GM23248 (cell line): ENCODE measurements at regions not wholly inside any gene's neighbourhood (a gene's known extent, or its start where the extent isn't known, plus 50 kb on each side); places are given as distances from the start of the nearest gene placed in this dataset.

ENCODE experiments used
- DNase-seq: peaks from one replicate; pipeline ENCODE4 v3.0.0-alpha.2; 2015
- H2AFZ ChIP-seq: fragments of 200-600 bp; sonication (generic); 2 replicates; pipeline ENCODE4 v1.6.1; 2016; ENCODE audit warnings: antibody characterized with exemption
- H3F3A ChIP-seq: fragments of 200-600 bp; sonication (generic); 2 replicates; pipeline ENCODE4 v1.6.1; 2016; ENCODE audit warnings: mild to moderate bottlenecking, antibody characterized with exemption, mixed run types; ENCODE audit not compliant: insufficient read depth
- H3K27ac ChIP-seq: fragments of 200-600 bp; sonication (generic); 2 replicates; pipeline ENCODE4 v1.5.1; 2016; ENCODE audit warnings: mild to moderate bottlenecking
- H3K27me3 ChIP-seq: fragments of 200-600 bp; sonication (generic); replicated peaks from 2 replicates; pipeline ENCODE4 v1.6.1; 2016; ENCODE audit warnings: mild to moderate bottlenecking; ENCODE audit not compliant: insufficient read depth
- H3K36me3 ChIP-seq: fragments of 200-600 bp; sonication (generic); 2 replicates; pipeline ENCODE4 v1.6.1; 2016; ENCODE audit warnings: low read depth, mild to moderate bottlenecking
- H3K4me1 ChIP-seq: fragments of 200-600 bp; sonication (generic); 2 replicates; pipeline ENCODE4 v1.6.1; 2016; ENCODE audit warnings: mild to moderate bottlenecking; ENCODE audit not compliant: insufficient read depth
- H3K4me2 ChIP-seq: fragments of 200-600 bp; sonication (generic); one replicate; pipeline ENCODE4 v1.6.1; 2016; ENCODE audit warnings: mild to moderate bottlenecking; ENCODE audit not compliant: unreplicated experiment
- H3K4me3 ChIP-seq: fragments of 200-600 bp; sonication (generic); 2 replicates; pipeline ENCODE4 v1.5.1; 2016; ENCODE audit warnings: mild to moderate bottlenecking
- H3K79me2 ChIP-seq: fragments of 200-600 bp; sonication (generic); 2 replicates; pipeline ENCODE4 v1.6.1; 2016; ENCODE audit warnings: mild to moderate bottlenecking; ENCODE audit not compliant: insufficient read depth
- H3K9ac ChIP-seq: fragments of 200-600 bp; sonication (generic); 2 replicates; pipeline ENCODE4 v1.6.1; 2016; ENCODE audit warnings: mild to moderate bottlenecking
- H3K9me2 ChIP-seq: fragments of 200-600 bp; sonication (generic); 2 replicates; pipeline ENCODE4 v1.6.1; 2016; ENCODE audit warnings: mixed run types, mild to moderate bottlenecking, moderate library complexity; ENCODE audit not compliant: insufficient read depth
- H3K9me3 ChIP-seq: fragments of 200-600 bp; sonication (generic); one replicate; pipeline ENCODE4 v1.6.1; 2017; ENCODE audit warnings: low read depth
- H4K20me1 ChIP-seq: fragments of 200-600 bp; sonication (generic); 2 replicates; pipeline ENCODE4 v1.6.0; 2016; ENCODE audit not compliant: insufficient read depth
- EZH2 ChIP-seq: fragments of 200-600 bp; sonication (generic); IDR thresholded peaks from 2 replicates; pipeline ENCODE4 v1.6.1; 2018; ENCODE audit warnings: antibody characterized with exemption, mild to moderate bottlenecking; ENCODE audit not compliant: insufficient read depth, poor library complexity, severe bottlenecking
- EZH2phosphoT487 ChIP-seq: fragments of 200-600 bp; sonication (generic); IDR thresholded peaks from 2 replicates; pipeline ENCODE4 v1.6.1; 2018; ENCODE audit warnings: antibody characterized with exemption, moderate library complexity, mild to moderate bottlenecking, low read depth; ENCODE audit not compliant: insufficient read depth
- WGBS, 2 experiments: methylation state at CpG; one replicate each; pipeline ENCODE4 v1.1.6; 2015 to 2017; ENCODE audit warnings: low lambda C conversion rate in 2 of 2, low coverage in 1 of 2; ENCODE audit errors: missing lambda C conversion rate in 2 of 2; 5-methylcytosine and 5-hydroxymethylcytosine counted together
- in situ Hi-C: fragments of 300-500 bp; cut with MboI; formaldehyde crosslinking; loops from 2 replicates; pipeline ENCODE4 v1.15.0; 2020

DNA sequence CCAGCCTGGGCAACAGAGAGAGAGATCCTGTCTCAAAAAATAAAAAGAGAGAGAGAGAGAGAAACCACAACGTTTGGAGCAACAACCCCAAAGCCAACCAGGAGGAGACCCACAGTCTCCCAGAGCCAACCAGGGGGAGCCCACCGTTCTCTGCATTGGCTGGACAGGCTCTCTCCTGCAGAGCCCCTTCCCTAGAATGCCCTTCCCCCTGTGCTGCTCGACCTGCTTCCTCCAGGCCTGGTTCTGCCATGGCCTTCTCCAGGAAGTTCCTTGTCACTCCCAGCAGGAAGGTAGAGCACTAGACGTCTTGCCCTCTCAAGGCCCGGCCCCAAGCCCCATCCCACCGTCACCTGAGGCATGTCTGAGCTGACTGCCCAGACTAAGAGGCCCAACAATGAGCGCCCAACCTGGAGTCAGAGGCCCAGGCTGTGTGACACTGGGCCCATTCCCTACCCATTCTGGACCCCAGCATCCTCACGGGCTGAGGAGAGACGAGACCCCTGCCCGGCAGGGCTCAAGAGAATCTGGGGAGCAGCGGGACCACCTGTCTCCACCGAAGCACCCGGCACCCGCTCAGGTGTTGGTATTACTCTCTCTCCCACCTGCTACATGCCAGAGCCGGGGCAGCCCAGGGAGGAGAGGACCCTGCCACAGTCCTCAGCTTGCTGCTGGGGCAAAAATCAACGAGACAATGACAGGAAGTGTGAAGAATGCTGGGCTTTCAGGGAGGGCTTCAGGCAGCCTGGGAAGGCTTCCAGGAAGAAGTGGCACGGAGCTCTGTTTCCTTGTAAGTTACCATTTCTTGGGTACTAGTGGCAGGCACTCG is 61.2 kb downstream of the DIO3 start:
- Histone ChIP-seq H2AFZ (no peak overlapping the region), H4K20me1 (no peaks in the 10 kb centered on the region), H3K36me3 (no peaks in the 10 kb centered on the region), H3K9me2 (no peaks in the 10 kb centered on the region), H3F3A (no peaks in the 10 kb centered on the region), H3K4me3 (no peak overlapping the region), H3K9me3 (no peaks in the 10 kb centered on the region), H3K27ac (no peak overlapping the region), H3K79me2 (no peaks in the 10 kb centered on the region), H3K9ac (no peak overlapping the region), H3K27me3 (peaks cover 18% of the 10 kb centered on the region), H3K4me1 (no peaks in the 10 kb centered on the region), H3K4me2 (no peak overlapping the region)
- TF ChIP-seq EZH2 (no peak), EZH2phosphoT487 (no peak)
- DNase-seq: no peak
- WGBS, 2 experiments: 49 to 52% methylated on average over 18 of the region's 18 CpGs
- in situ Hi-C loops: loop anchor here (10.0 kb wide), 1 partner anchor 958 kb away; no protein-coding TSS in a partner anchor

GRCh38 chr14:101623077-101623372 is 61.7 kb downstream of the DIO3 start:
- Histone ChIP-seq H3K9me2 (no peaks in the 10 kb centered on the region), H3K4me1 (peaks cover 2% of the 10 kb centered on the region; the same call in 1 of the 2 replicates), H3K4me2 (no peak overlapping the region), H3K9me3 (no peaks in the 10 kb centered on the region), H4K20me1 (no peaks in the 10 kb centered on the region), H3K27ac (no peak overlapping the region), H3K9ac (no peak overlapping the region), H3K79me2 (no peaks in the 10 kb centered on the region), H3F3A (no peaks in the 10 kb centered on the region), H2AFZ (no peak overlapping the region), H3K4me3 (no peak overlapping the region), H3K27me3 (peaks cover 15% of the 10 kb centered on the region), H3K36me3 (no peaks in the 10 kb centered on the region)
- TF ChIP-seq EZH2phosphoT487 (no peak), EZH2 (no peak)
- in situ Hi-C loops: loop anchor here (10.0 kb wide), 1 partner anchor 958 kb away; no protein-coding TSS in a partner anchor
- DNase-seq: no peak
- WGBS, 2 experiments: 53 to 54% methylated on average over 6 of the region's 6 CpGs

GRCh38 chr14:101623685-101624444 is 62.6 kb downstream of the DIO3 start:
- WGBS, 2 experiments: 83 to 85% methylated on average over 9 of the region's 9 CpGs
- Histone ChIP-seq H3K9me2 (no peaks in the 10 kb centered on the region), H4K20me1 (no peaks in the 10 kb centered on the region), H2AFZ (no peak overlapping the region), H3K4me2 (no peak overlapping the region), H3K79me2 (no peaks in the 10 kb centered on the region), H3F3A (no peaks in the 10 kb centered on the region), H3K9ac (no peak overlapping the region), H3K4me1 (peaks cover 5% of the 10 kb centered on the region; the same call in 1 of the 2 replicates), H3K27me3 (peaks cover 6% of the 10 kb centered on the region), H3K9me3 (no peaks in the 10 kb centered on the region), H3K27ac (no peak overlapping the region), H3K4me3 (no peak overlapping the region), H3K36me3 (no peaks in the 10 kb centered on the region)
- DNase-seq: no peak
- TF ChIP-seq EZH2: no peak
- TF ChIP-seq EZH2phosphoT487: no peak
- in situ Hi-C loops: loop anchor here (10.0 kb wide), 1 partner anchor 959 kb away; no protein-coding TSS in a partner anchor

- H3K27me3 ChIP-seq: peaks cover 5% of the 10 kb centered on the region; the same call in 1 of the 2 replicates
- in situ Hi-C loops: loop anchor here (10.0 kb wide), 1 partner anchor 960 kb away; no protein-coding TSS in a partner anchor
- H3K4me2 ChIP-seq: no peak overlapping the region
- DNase-seq: no peak
- no peak overlapping the region for H3K27ac ChIP-seq
- peaks cover 5% of the 10 kb centered on the region; the same call in 1 of the 2 replicates for H3K4me1 ChIP-seq
- no peaks in the 10 kb centered on the region for H3K79me2 ChIP-seq
- H3K9ac ChIP-seq: no peak overlapping the region
- no peak overlapping the region for H3K4me3 ChIP-seq
- no peak overlapping the region for H2AFZ ChIP-seq
- no peaks in the 10 kb centered on the region for H3F3A ChIP-seq
- no peaks in the 10 kb centered on the region for H4K20me1 ChIP-seq
- TF ChIP-seq EZH2phosphoT487 (no peak), EZH2 (no peak)
- H3K9me3 ChIP-seq: no peaks in the 10 kb centered on the region
- H3K36me3 ChIP-seq: no peaks in the 10 kb centered on the region
- 63 to 69% methylated on average over 11 of the region's 11 CpGs for WGBS, 2 experiments
- H3K9me2 ChIP-seq: no peaks in the 10 kb centered on the region
Observed at GRCh38 chr14:101624536-101624935, 63.2 kb downstream of the DIO3 start.
